ENCODE measurements at regions not wholly inside any gene's neighbourhood (a gene's known extent, or its start where the extent isn't known, plus 50 kb on each side); places are given as distances from the start of the nearest gene placed in this dataset.

GRCh38 chrX:120781403-120781802, 94.3 kb downstream of the CT47B1 start:
- Mint-ChIP-seq H3K9me3 (ENCODE audit: low read depth) (peaks cover 2% of the 10 kb centered on the region), H3K4me3 (ENCODE audit: unreplicated experiment) (no peak overlapping the region), H3K36me3 (ENCODE audit: low read depth) (no peaks in the 10 kb centered on the region), H3K27me3 (ENCODE audit: low read depth) (no peaks in the 10 kb centered on the region), H3K4me1 (ENCODE audit: low read depth) (peaks cover 9% of the 10 kb centered on the region), H3K27ac (ENCODE audit: unreplicated experiment) (no peak overlapping the region)
- DNase-seq (ENCODE audit: low spot score): no peak
- TF ChIP-seq CTCF (IDR thresholded peaks at IDR 0.05): no peak

- H3K9me3 Mint-ChIP-seq (ENCODE audit: low read depth): peaks cover 3% of the 10 kb centered on the region
- no peak overlapping the region for H3K4me3 Mint-ChIP-seq (ENCODE audit: unreplicated experiment)
- no peaks in the 10 kb centered on the region for H3K36me3 Mint-ChIP-seq (ENCODE audit: low read depth)
- no peak for DNase-seq (ENCODE audit: low spot score)
- H3K27ac Mint-ChIP-seq (ENCODE audit: unreplicated experiment): no peak overlapping the region
- no peak for TF ChIP-seq CTCF (IDR thresholded peaks at IDR 0.05)
- H3K27me3 Mint-ChIP-seq (ENCODE audit: low read depth): no peaks in the 10 kb centered on the region
- no peaks in the 10 kb centered on the region for H3K4me1 Mint-ChIP-seq (ENCODE audit: low read depth)
Measured at GRCh38 chrX:120775959-120776358, 99.7 kb downstream of the CT47B1 start.

GRCh38 chrX:120774606-120775005, 101.1 kb downstream of the CT47B1 start:
- H3K4me3 Mint-ChIP-seq (ENCODE audit: unreplicated experiment): no peak overlapping the region
- no peaks in the 10 kb centered on the region for H3K36me3 Mint-ChIP-seq (ENCODE audit: low read depth)
- DNase-seq (ENCODE audit: low spot score): no peak
- H3K9me3 Mint-ChIP-seq (ENCODE audit: low read depth): peaks cover 3% of the 10 kb centered on the region
- H3K27me3 Mint-ChIP-seq (ENCODE audit: low read depth): no peaks in the 10 kb centered on the region
- no peak overlapping the region for H3K27ac Mint-ChIP-seq (ENCODE audit: unreplicated experiment)
- H3K4me1 Mint-ChIP-seq (ENCODE audit: low read depth): peaks cover 2% of the 10 kb centered on the region
- no peak for TF ChIP-seq CTCF (IDR thresholded peaks at IDR 0.05)

GRCh38 chrX:120773801-120774200, 101.9 kb downstream of the CT47B1 start:
- Mint-ChIP-seq H3K27ac (ENCODE audit: unreplicated experiment) (no peak overlapping the region), H3K27me3 (ENCODE audit: low read depth) (no peaks in the 10 kb centered on the region), H3K9me3 (ENCODE audit: low read depth) (peaks cover 3% of the 10 kb centered on the region), H3K4me3 (ENCODE audit: unreplicated experiment) (no peak overlapping the region), H3K4me1 (ENCODE audit: low read depth) (peaks cover 2% of the 10 kb centered on the region), H3K36me3 (ENCODE audit: low read depth) (no peaks in the 10 kb centered on the region)
- no peak for TF ChIP-seq CTCF (IDR thresholded peaks at IDR 0.05)
- no peak for DNase-seq (ENCODE audit: low spot score)

- Mint-ChIP-seq H3K36me3 (ENCODE audit: low read depth) (no peaks in the 10 kb centered on the region), H3K27ac (ENCODE audit: unreplicated experiment) (no peak overlapping the region), H3K9me3 (ENCODE audit: low read depth) (peaks cover 5% of the 10 kb centered on the region), H3K4me1 (ENCODE audit: low read depth) (peaks cover 6% of the 10 kb centered on the region), H3K4me3 (ENCODE audit: unreplicated experiment) (no peak overlapping the region), H3K27me3 (ENCODE audit: low read depth) (no peaks in the 10 kb centered on the region)
- DNase-seq (ENCODE audit: low spot score): no peak
- peak; percentile 80 for TF ChIP-seq CTCF (IDR thresholded peaks at IDR 0.05)
Measured at GRCh38 chrX:120769576-120770341, 105.9 kb downstream of the CT47B1 start.

All from chondrocyte (in vitro differentiated cells).